ENCODE measurements at regions not wholly inside any gene's neighbourhood (a gene's known extent, or its start where the extent isn't known, plus 50 kb on each side); places are given as distances from the start of the nearest gene placed in this dataset.

- TF ChIP-seq CTCF (IDR thresholded peaks at IDR 0.05; ENCODE audit: poor library complexity) (no peak), EZH2phosphoT487 (IDR thresholded peaks at IDR 0.05; ENCODE audit: low read depth, severe bottlenecking, unreplicated experiment) (no peak)
- H3K27me3 ChIP-seq, result no peaks in the 10 kb centered on the region
- H3K79me2 ChIP-seq, result no peaks in the 10 kb centered on the region
- no peak overlapping the region for H2AFZ ChIP-seq
- no peak overlapping the region for H3K4me2 ChIP-seq
- no peaks in the 10 kb centered on the region for H3K9me2 ChIP-seq (replicated peaks; ENCODE audit: insufficient read depth)
- no peaks in the 10 kb centered on the region for H3K4me1 ChIP-seq (ENCODE audit: insufficient read depth)
- H3K27ac ChIP-seq, result no peak overlapping the region
- 74% methylated on average over 6 of the region's 6 CpGs for WGBS (ENCODE audit: low lambda C conversion rate, missing lambda C conversion rate)
- no peak for DNase-seq (ENCODE audit: low spot score)
- no peaks in the 10 kb centered on the region for H3K9me3 ChIP-seq (ENCODE audit: low read depth)
- H4K20me1 ChIP-seq (ENCODE audit: insufficient read depth, poor library complexity, severe bottlenecking), result no peaks in the 10 kb centered on the region
- H3K4me3 ChIP-seq, result no peak overlapping the region
- no peaks in the 10 kb centered on the region for H3K36me3 ChIP-seq (replicated peaks; ENCODE audit: insufficient read depth, low read depth)
These were observed 302.2 kb upstream of the SMARCA2 start for GRCh38 chr9:1712861-1713450.

- 83% methylated on average over 3 of the region's 3 CpGs for WGBS (ENCODE audit: low lambda C conversion rate, missing lambda C conversion rate)
- Histone ChIP-seq H3K27me3 (no peaks in the 10 kb centered on the region), H3K4me2 (no peak overlapping the region), H4K20me1 (ENCODE audit: insufficient read depth, poor library complexity, severe bottlenecking) (no peaks in the 10 kb centered on the region), H3K9me2 (replicated peaks; ENCODE audit: insufficient read depth) (no peaks in the 10 kb centered on the region), H3K4me1 (ENCODE audit: insufficient read depth) (no peaks in the 10 kb centered on the region), H2AFZ (no peak overlapping the region), H3K9me3 (ENCODE audit: low read depth) (no peaks in the 10 kb centered on the region), H3K4me3 (no peak overlapping the region), H3K27ac (no peak overlapping the region), H3K79me2 (no peaks in the 10 kb centered on the region), H3K36me3 (replicated peaks; ENCODE audit: insufficient read depth, low read depth) (no peaks in the 10 kb centered on the region)
- no peak for DNase-seq (ENCODE audit: low spot score)
- TF ChIP-seq EZH2phosphoT487 (IDR thresholded peaks at IDR 0.05; ENCODE audit: low read depth, severe bottlenecking, unreplicated experiment) (no peak), EZH2 (IDR thresholded peaks at IDR 0.05; ENCODE audit: borderline replicate concordance) (no peak), CTCF (IDR thresholded peaks at IDR 0.05; ENCODE audit: poor library complexity) (no peak)
These were observed 301.3 kb upstream of the SMARCA2 start for GRCh38 chr9:1713841-1714240.

GRCh38 chr9:1717882-1718281 lies 297.3 kb upstream of the SMARCA2 start:
- H3K9me2 ChIP-seq (replicated peaks; ENCODE audit: insufficient read depth), result no peaks in the 10 kb centered on the region
- no peaks in the 10 kb centered on the region for H4K20me1 ChIP-seq (ENCODE audit: insufficient read depth, poor library complexity, severe bottlenecking)
- no peak overlapping the region for H3K27ac ChIP-seq
- H3K79me2 ChIP-seq, result no peaks in the 10 kb centered on the region
- no peak for DNase-seq (ENCODE audit: low spot score)
- H3K27me3 ChIP-seq, result no peaks in the 10 kb centered on the region
- no peak overlapping the region for H3K4me2 ChIP-seq
- no peak overlapping the region for H3K4me3 ChIP-seq
- H3K4me1 ChIP-seq (ENCODE audit: insufficient read depth), result no peaks in the 10 kb centered on the region
- no peaks in the 10 kb centered on the region for H3K36me3 ChIP-seq (replicated peaks; ENCODE audit: insufficient read depth, low read depth)
- WGBS (ENCODE audit: low lambda C conversion rate, missing lambda C conversion rate), result 37% methylated on average over 2 of the region's 2 CpGs
- H3K9me3 ChIP-seq (ENCODE audit: low read depth), result no peaks in the 10 kb centered on the region
- TF ChIP-seq EZH2 (IDR thresholded peaks at IDR 0.05; ENCODE audit: borderline replicate concordance) (no peak), CTCF (IDR thresholded peaks at IDR 0.05; ENCODE audit: poor library complexity) (no peak), EZH2phosphoT487 (IDR thresholded peaks at IDR 0.05; ENCODE audit: low read depth, severe bottlenecking, unreplicated experiment) (no peak)
- no peak overlapping the region for H2AFZ ChIP-seq

GRCh38 chr9:1718836-1719235 lies 296.3 kb upstream of the SMARCA2 start:
- Histone ChIP-seq H3K36me3 (replicated peaks; ENCODE audit: insufficient read depth, low read depth) (no peaks in the 10 kb centered on the region), H3K27me3 (no peaks in the 10 kb centered on the region), H3K9me3 (ENCODE audit: low read depth) (no peaks in the 10 kb centered on the region), H3K4me1 (ENCODE audit: insufficient read depth) (no peaks in the 10 kb centered on the region), H3K79me2 (no peaks in the 10 kb centered on the region), H4K20me1 (ENCODE audit: insufficient read depth, poor library complexity, severe bottlenecking) (no peaks in the 10 kb centered on the region), H3K27ac (no peak overlapping the region), H3K9me2 (replicated peaks; ENCODE audit: insufficient read depth) (no peaks in the 10 kb centered on the region), H2AFZ (no peak overlapping the region), H3K4me2 (no peak overlapping the region), H3K4me3 (no peak overlapping the region)
- TF ChIP-seq EZH2 (IDR thresholded peaks at IDR 0.05; ENCODE audit: borderline replicate concordance) (no peak), EZH2phosphoT487 (IDR thresholded peaks at IDR 0.05; ENCODE audit: low read depth, severe bottlenecking, unreplicated experiment) (no peak), CTCF (IDR thresholded peaks at IDR 0.05; ENCODE audit: poor library complexity) (no peak)
- 53% methylated on average over 3 of the region's 3 CpGs for WGBS (ENCODE audit: low lambda C conversion rate, missing lambda C conversion rate)
- no peak for DNase-seq (ENCODE audit: low spot score)

Measured in hepatocyte (in vitro differentiated cells).